ENCODE measurements at regions not wholly inside any gene's neighbourhood (a gene's known extent, or its start where the extent isn't known, plus 50 kb on each side); places are given as distances from the start of the nearest gene placed in this dataset.

- TF ChIP-seq EZH2 (IDR thresholded peaks at IDR 0.05; ENCODE audit: low read depth) = no peak
- TF ChIP-seq CTCF (conservative IDR thresholded peaks at IDR 0.05) = no peak
Measured at GRCh38 chr1:229141689-229142377, 129.1 kb upstream of the RAB4A start.

Measured in PC-9 (cell line).